H9 (cell line): ENCODE measurements at regions not wholly inside any gene's neighbourhood (a gene's known extent, or its start where the extent isn't known, plus 50 kb on each side); places are given as distances from the start of the nearest gene placed in this dataset.

Experiments used
- DNase-seq: peaks from one replicate; pipeline ENCODE4 v3.0.0-alpha.2; 2017
- H2AFZ ChIP-seq: one replicate; pipeline ENCODE4 v1.6.1; 2013; ENCODE audit warnings: mild to moderate bottlenecking, low read length, control low read depth, moderate library complexity
- H2AK5ac ChIP-seq: 2 replicates; pipeline ENCODE4 v1.6.1; 2013; ENCODE audit warnings: low read length, control low read depth, mixed read lengths; ENCODE audit not compliant: insufficient read length
- H2BK120ac ChIP-seq: one replicate; pipeline ENCODE4 v1.6.1; 2013; ENCODE audit warnings: low read depth, mild to moderate bottlenecking, low read length, control low read depth, inconsistent platforms; ENCODE audit not compliant: poor library complexity, severe bottlenecking
- H2BK12ac ChIP-seq: 2 replicates; pipeline ENCODE4 v1.6.1; 2013; ENCODE audit warnings: low read length, control low read depth, mixed read lengths, low read depth; ENCODE audit not compliant: insufficient read length
- H2BK15ac ChIP-seq: 2 replicates; pipeline ENCODE4 v1.6.1; 2013; ENCODE audit warnings: low read depth, low read length, control low read depth
- H2BK20ac ChIP-seq: one replicate; pipeline ENCODE4 v1.6.1; 2013; ENCODE audit warnings: low read depth, mild to moderate bottlenecking, low read length, control low read depth, inconsistent platforms; ENCODE audit not compliant: poor library complexity, severe bottlenecking
- H2BK5ac ChIP-seq: 2 replicates; pipeline ENCODE4 v1.6.1; 2013; ENCODE audit warnings: low read length, control low read depth, mixed read lengths; ENCODE audit not compliant: insufficient read length
- H3K14ac ChIP-seq: 2 replicates; pipeline ENCODE4 v1.6.1; 2013; ENCODE audit warnings: low read length, control low read depth; ENCODE audit not compliant: insufficient read depth
- H3K18ac ChIP-seq: 2 replicates; pipeline ENCODE4 v1.6.1; 2013; ENCODE audit warnings: low read depth, mild to moderate bottlenecking, mixed read lengths, low read length, control low read depth; ENCODE audit not compliant: insufficient read length
- H3K23ac ChIP-seq: 2 replicates; pipeline ENCODE4 v1.6.1; 2013; ENCODE audit warnings: low read length, control low read depth, mixed read lengths, low read depth; ENCODE audit not compliant: insufficient read length
- H3K23me2 ChIP-seq: 2 replicates; pipeline ENCODE4 v1.6.1; 2013; ENCODE audit warnings: low read depth, mild to moderate bottlenecking, mixed read lengths, low read length, control low read depth; ENCODE audit not compliant: insufficient read length, poor library complexity, severe bottlenecking
- H3K27ac ChIP-seq: 2 replicates; pipeline ENCODE4 v1.5.1; 2013; ENCODE audit warnings: low read length, control low read depth, mixed read lengths, low read depth; ENCODE audit not compliant: insufficient read length
- H3K27me3 ChIP-seq: 2 replicates; pipeline ENCODE4 v1.6.1; 2013; ENCODE audit warnings: low read length, control low read depth, inconsistent platforms; ENCODE audit not compliant: insufficient read depth
- H3K4ac ChIP-seq: 2 replicates; pipeline ENCODE4 v1.6.1; 2013; ENCODE audit warnings: low read depth, mild to moderate bottlenecking, control low read depth, inconsistent platforms, low read length, moderate library complexity
- H3K4me1 ChIP-seq: 2 replicates; pipeline ENCODE4 v1.6.1; 2013; ENCODE audit warnings: low read length, control low read depth, inconsistent platforms; ENCODE audit not compliant: insufficient read depth
- H3K4me2 ChIP-seq: 2 replicates; pipeline ENCODE4 v1.6.1; 2013; ENCODE audit warnings: low read length, control low read depth, mixed read lengths; ENCODE audit not compliant: insufficient read length, insufficient read depth
- H3K56ac ChIP-seq: 2 replicates; pipeline ENCODE4 v1.6.1; 2013; ENCODE audit warnings: low read depth, mild to moderate bottlenecking, mixed read lengths, low read length, control low read depth; ENCODE audit not compliant: insufficient read length
- H3K79me1 ChIP-seq: 2 replicates; pipeline ENCODE4 v1.6.1; 2013; ENCODE audit warnings: low read depth, mild to moderate bottlenecking, moderate library complexity, low read length, control low read depth, inconsistent platforms; ENCODE audit not compliant: insufficient read depth, poor library complexity, severe bottlenecking
- H3K79me2 ChIP-seq: 2 replicates; pipeline ENCODE4 v1.6.1; 2013; ENCODE audit warnings: low read length, control low read depth, inconsistent platforms; ENCODE audit not compliant: insufficient read depth
- H3K9ac ChIP-seq: 2 replicates; pipeline ENCODE4 v1.6.1; 2013; ENCODE audit warnings: low read length, control low read depth, mixed read lengths; ENCODE audit not compliant: insufficient read length; ENCODE audit errors: extremely low read depth
- H3K9me3 ChIP-seq: one replicate; pipeline ENCODE4 v1.6.1; 2013; ENCODE audit warnings: low read depth, low read length, inconsistent platforms; ENCODE audit not compliant: control insufficient read depth
- H3T11ph ChIP-seq: one replicate; pipeline ENCODE4 v1.6.1; 2013; ENCODE audit warnings: mild to moderate bottlenecking, low read length, control low read depth, inconsistent platforms
- H4K20me1 ChIP-seq: one replicate; pipeline ENCODE4 v1.6.1; 2013; ENCODE audit not compliant: control insufficient read depth, insufficient read length, insufficient read depth
- H4K5ac ChIP-seq: 2 replicates; pipeline ENCODE4 v1.6.1; 2013; ENCODE audit warnings: low read depth, mild to moderate bottlenecking, mixed read lengths, low read length, control low read depth; ENCODE audit not compliant: insufficient read length
- H4K8ac ChIP-seq: replicated peaks from 2 replicates; pipeline ENCODE4 v1.6.1; 2013; ENCODE audit warnings: low read length, control low read depth, mixed read lengths, low read depth; ENCODE audit not compliant: insufficient read length
- H4K91ac ChIP-seq: 2 replicates; pipeline ENCODE4 v1.6.1; 2013; ENCODE audit warnings: low read depth, mild to moderate bottlenecking, moderate library complexity, mixed read lengths, low read length, control low read depth; ENCODE audit not compliant: insufficient read length
- H3K27ac Mint-ChIP-seq, 3 experiments: 2 replicates in 2 of 3; 3 replicates in 1 of 3; pipeline ENCODE4 v1.8.0; 2020 to 2021; ENCODE audit warnings: mixed read lengths in 3 of 3, mild to moderate bottlenecking in 1 of 3, moderate library complexity in 1 of 3
- H3K27me3 Mint-ChIP-seq: 2 replicates; pipeline ENCODE4 v1.8.0; 2021; ENCODE audit warnings: low read depth, mild to moderate bottlenecking, moderate library complexity, mixed read lengths
- H3K36me3 Mint-ChIP-seq, 3 experiments: 2 replicates in 2 of 3; 3 replicates in 1 of 3; pipeline ENCODE4 v1.8.0; 2020 to 2021; ENCODE audit warnings: low read depth in 3 of 3, mixed read lengths in 3 of 3; ENCODE audit not compliant: insufficient read depth in 1 of 3
- H3K4me1 Mint-ChIP-seq, 2 experiments: 2 replicates each; pipeline ENCODE4 v1.8.0; 2020; ENCODE audit warnings: mixed read lengths in 2 of 2
- H3K4me3 Mint-ChIP-seq, 2 experiments: 2 replicates in 1 of 2; 3 replicates in 1 of 2; pipeline ENCODE4 v1.8.0; 2020 to 2021; ENCODE audit warnings: mild to moderate bottlenecking in 2 of 2, mixed read lengths in 2 of 2, moderate library complexity in 1 of 2
- H3K9me3 Mint-ChIP-seq, 2 experiments: 2 replicates in 1 of 2; 3 replicates in 1 of 2; pipeline ENCODE4 v1.8.0; 2020; ENCODE audit warnings: mild to moderate bottlenecking in 2 of 2, mixed read lengths in 2 of 2, moderate library complexity in 1 of 2
- WGBS: extraction: QIAGEN DNeasy Blood & Tissue Kit; methylation state at CpG from one replicate; pipeline ENCODE4 v1.1.7; 2013; ENCODE audit warnings: missing lambda C conversion rate, low lambda C conversion rate, mixed read lengths; ENCODE audit not compliant: insufficient read length; ENCODE audit errors: extremely low coverage; 5-methylcytosine and 5-hydroxymethylcytosine counted together
- TF ChIP-seq, protein P1 (sequence below): fragments of 200-600 bp; sonication (generic); conservative IDR thresholded peaks from 3 replicates; pipeline ENCODE4 v1.8.0; 2021; ENCODE audit warnings: antibody characterized with exemption, mild to moderate bottlenecking

DNA sequence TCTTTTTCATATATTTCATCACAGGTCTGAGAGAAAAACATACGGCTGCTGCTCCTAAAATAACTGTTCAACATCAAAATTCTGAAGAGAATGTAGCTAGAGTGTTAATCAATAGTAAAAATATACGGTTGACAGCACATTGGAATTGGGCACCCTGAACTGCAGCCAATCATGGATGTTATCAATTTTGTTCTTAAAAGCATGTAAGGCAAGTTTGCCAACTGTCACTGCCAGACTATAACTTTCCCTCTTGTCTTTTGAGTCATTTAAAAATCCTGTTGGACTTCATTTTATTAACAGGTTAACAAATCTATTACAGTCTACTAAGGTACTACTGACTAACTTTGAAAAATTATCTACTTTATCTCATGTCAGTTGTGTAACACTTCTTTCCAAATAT, 592.8 kb downstream of the HACE1 start:
- Mint-ChIP-seq H3K4me3 (no peak overlapping the region), H3K36me3 (no peaks in the 10 kb centered on the region), H3K27me3 (no peaks in the 10 kb centered on the region), H3K27ac (no peak overlapping the region), H3K4me1 (no peaks in the 10 kb centered on the region), H3K9me3 (no peaks in the 10 kb centered on the region)
- H2BK5ac ChIP-seq, result no peak overlapping the region
- no peak overlapping the region for H4K5ac ChIP-seq
- no CpG with 5 or more reads among the region's 2 CpGs for WGBS
- no peaks in the 10 kb centered on the region for H3K4me1 ChIP-seq
- H3K18ac ChIP-seq, result no peak overlapping the region
- no peaks in the 10 kb centered on the region for H3K23me2 ChIP-seq
- no peak overlapping the region for H4K8ac ChIP-seq
- H3K79me2 ChIP-seq, result no peaks in the 10 kb centered on the region
- no peak overlapping the region for H3K4ac ChIP-seq
- H3K9ac ChIP-seq, result no peak overlapping the region
- H3K23ac ChIP-seq, result no peak overlapping the region
- no peak overlapping the region for H2AFZ ChIP-seq
- H3K27ac ChIP-seq, result no peak overlapping the region
- TF ChIP-seq, protein P1, sequence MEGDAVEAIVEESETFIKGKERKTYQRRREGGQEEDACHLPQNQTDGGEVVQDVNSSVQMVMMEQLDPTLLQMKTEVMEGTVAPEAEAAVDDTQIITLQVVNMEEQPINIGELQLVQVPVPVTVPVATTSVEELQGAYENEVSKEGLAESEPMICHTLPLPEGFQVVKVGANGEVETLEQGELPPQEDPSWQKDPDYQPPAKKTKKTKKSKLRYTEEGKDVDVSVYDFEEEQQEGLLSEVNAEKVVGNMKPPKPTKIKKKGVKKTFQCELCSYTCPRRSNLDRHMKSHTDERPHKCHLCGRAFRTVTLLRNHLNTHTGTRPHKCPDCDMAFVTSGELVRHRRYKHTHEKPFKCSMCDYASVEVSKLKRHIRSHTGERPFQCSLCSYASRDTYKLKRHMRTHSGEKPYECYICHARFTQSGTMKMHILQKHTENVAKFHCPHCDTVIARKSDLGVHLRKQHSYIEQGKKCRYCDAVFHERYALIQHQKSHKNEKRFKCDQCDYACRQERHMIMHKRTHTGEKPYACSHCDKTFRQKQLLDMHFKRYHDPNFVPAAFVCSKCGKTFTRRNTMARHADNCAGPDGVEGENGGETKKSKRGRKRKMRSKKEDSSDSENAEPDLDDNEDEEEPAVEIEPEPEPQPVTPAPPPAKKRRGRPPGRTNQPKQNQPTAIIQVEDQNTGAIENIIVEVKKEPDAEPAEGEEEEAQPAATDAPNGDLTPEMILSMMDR, result no peak
- no peak overlapping the region for H3K4me2 ChIP-seq
- no peaks in the 10 kb centered on the region for H3K9me3 ChIP-seq
- H2BK20ac ChIP-seq, result no peak overlapping the region
- no peak overlapping the region for H2BK120ac ChIP-seq
- no peak overlapping the region for H2AK5ac ChIP-seq
- H3T11ph ChIP-seq, result no peak overlapping the region
- no peaks in the 10 kb centered on the region for H3K79me1 ChIP-seq
- no peaks in the 10 kb centered on the region for H4K20me1 ChIP-seq
- no peak overlapping the region for H2BK15ac ChIP-seq
- DNase-seq, result no peak
- no peak overlapping the region for H4K91ac ChIP-seq
- H3K27me3 ChIP-seq, result no peaks in the 10 kb centered on the region
- no peak overlapping the region for H3K14ac ChIP-seq
- no peak overlapping the region for H2BK12ac ChIP-seq
- no peak overlapping the region for H3K56ac ChIP-seq
